ENCODE measurements at regions not wholly inside any gene's neighbourhood (a gene's known extent, or its start where the extent isn't known, plus 50 kb on each side); places are given as distances from the start of the nearest gene placed in this dataset.
A peak's percentile ranks its signal among the peaks of the same experiment; 100 is the strongest.

DNA sequence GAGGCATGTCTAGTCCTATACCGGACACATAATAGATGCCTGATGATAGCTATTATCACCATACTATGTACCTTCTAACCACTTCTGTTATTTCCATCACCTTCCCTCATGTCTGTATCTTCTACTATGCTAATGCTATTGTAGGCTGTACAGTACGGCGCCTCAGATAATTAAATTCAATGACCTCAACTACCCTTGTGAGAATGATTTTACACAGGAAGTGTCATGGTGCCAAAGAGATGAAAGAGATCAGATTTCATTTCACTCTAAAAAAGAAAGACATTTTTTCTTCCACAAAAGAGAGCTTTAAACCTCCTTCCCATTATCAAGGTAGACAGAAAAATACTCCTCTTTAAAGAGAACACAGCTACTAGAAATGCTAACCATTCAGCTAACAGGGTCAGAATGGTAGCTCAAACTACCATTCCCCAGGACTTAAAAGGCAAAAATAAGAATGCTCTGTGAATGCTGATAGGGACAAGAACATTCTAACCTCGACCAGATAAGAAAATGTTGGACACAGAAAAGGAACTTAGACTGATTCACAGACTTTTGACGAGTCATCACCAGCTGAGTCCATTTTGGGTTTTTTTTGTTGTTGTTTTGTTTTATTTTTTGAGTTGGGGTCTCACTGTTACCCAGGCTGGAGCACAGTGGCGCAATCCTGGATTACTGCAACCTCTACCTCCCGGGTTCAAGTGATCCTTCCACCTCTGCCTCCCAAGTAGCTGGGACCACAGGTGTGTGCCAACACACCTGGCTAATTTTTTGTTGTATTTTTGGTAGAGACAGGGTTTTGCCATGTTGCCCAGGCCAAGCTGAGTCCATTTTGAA lies 99.2 kb upstream of the RAPGEF2 start:
- TF ChIP-seq, protein P1, sequence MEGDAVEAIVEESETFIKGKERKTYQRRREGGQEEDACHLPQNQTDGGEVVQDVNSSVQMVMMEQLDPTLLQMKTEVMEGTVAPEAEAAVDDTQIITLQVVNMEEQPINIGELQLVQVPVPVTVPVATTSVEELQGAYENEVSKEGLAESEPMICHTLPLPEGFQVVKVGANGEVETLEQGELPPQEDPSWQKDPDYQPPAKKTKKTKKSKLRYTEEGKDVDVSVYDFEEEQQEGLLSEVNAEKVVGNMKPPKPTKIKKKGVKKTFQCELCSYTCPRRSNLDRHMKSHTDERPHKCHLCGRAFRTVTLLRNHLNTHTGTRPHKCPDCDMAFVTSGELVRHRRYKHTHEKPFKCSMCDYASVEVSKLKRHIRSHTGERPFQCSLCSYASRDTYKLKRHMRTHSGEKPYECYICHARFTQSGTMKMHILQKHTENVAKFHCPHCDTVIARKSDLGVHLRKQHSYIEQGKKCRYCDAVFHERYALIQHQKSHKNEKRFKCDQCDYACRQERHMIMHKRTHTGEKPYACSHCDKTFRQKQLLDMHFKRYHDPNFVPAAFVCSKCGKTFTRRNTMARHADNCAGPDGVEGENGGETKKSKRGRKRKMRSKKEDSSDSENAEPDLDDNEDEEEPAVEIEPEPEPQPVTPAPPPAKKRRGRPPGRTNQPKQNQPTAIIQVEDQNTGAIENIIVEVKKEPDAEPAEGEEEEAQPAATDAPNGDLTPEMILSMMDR (IDR thresholded peaks at IDR 0.05; ENCODE audit: control insufficient read depth, extremely low read depth, insufficient read depth): no peak
- H3K4me3 ChIP-seq (ENCODE audit: low read depth, low read length): no peak overlapping the region
- DNase-seq (ENCODE audit: low read depth): no peak

DNA sequence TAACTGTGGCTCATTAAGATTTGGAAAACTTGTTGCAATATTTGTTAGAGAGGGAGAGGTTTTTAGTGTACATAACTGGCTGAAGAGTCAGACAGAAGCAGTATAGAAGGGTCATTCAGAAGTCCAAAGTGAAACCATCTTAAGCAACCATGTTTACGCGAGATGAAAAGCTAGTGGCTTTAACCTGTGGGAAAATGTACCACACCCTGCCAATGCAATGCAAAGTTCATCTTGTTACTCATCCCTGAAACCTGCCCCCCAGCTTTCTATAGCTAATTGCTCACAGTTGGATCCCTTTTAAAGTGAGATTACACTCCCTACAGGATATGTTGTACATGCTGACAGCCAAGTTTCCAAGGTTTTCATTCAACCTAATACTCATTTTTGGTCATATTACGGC lies 96.7 kb upstream of the RAPGEF2 start:
- no peak for DNase-seq (ENCODE audit: low read depth)
- TF ChIP-seq, protein P1 (IDR thresholded peaks at IDR 0.05; ENCODE audit: control insufficient read depth, extremely low read depth, insufficient read depth): no peak
- no peak overlapping the region for H3K4me3 ChIP-seq (ENCODE audit: low read depth, low read length)

DNA sequence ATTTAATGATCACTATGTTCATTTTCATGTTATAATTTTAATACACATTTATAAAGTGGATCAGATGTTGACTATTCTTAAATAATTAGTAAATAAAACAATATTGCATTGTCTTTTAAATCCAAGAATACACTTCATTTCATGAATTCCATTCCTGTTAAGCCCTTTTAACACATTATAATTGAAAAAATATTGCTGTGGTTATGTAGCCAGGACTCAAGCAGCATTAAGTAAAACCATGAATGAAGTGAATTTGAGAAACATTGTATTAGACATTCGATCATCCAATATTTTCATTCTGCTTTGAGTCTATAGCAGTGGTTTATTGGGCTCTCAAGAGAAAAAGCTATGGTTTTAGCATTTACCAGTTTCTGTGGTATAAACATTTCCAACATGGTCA lies 94.2 kb upstream of the RAPGEF2 start:
- TF ChIP-seq, protein P1 (IDR thresholded peaks at IDR 0.05; ENCODE audit: control insufficient read depth, extremely low read depth, insufficient read depth): no peak
- DNase-seq (ENCODE audit: low read depth): no peak
- H3K4me3 ChIP-seq (ENCODE audit: low read depth, low read length): no peak overlapping the region

DNA sequence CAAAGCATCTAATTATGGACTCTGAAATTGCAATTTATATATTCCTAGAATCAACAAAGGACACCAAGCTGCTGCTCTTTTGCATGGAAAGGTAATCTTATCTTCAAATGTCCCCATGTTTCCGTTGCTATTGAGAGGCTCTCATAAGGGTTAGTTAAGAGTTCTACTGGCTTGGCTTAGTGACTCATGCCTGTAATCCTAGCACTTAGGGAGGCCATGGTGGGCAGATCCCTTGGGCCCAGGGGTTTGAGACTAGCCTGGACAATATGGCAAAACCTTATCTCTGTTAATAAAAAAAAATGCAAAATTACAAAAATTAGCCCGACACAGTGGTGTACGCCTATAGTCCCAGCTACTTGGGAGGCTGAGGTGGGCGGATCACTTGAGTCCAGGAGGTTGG lies 93.4 kb upstream of the RAPGEF2 start:
- no peak overlapping the region for H3K4me3 ChIP-seq (ENCODE audit: low read depth, low read length)
- DNase-seq (ENCODE audit: low read depth): no peak
- TF ChIP-seq, protein P1 (IDR thresholded peaks at IDR 0.05; ENCODE audit: control insufficient read depth, extremely low read depth, insufficient read depth): no peak

DNA sequence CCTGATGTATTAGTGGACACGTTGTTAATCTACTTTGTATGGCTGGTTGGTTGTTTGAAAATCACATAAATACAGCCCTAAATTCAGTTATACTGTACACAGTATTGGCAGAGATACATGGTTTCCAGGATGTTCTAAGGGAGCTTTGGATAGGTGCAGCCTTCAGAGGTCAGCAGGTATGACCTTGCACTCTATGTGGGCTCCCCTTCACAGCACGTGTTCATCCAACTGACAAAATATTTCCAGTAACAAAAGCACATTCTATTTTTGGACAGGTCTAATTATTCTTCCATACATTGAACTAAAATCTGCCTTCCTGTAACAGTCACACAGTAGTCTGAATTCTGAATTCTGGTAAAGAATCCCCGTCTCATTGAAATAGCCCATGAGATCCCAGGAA lies 92.8 kb upstream of the RAPGEF2 start:
- no peak overlapping the region for H3K4me3 ChIP-seq (ENCODE audit: low read depth, low read length)
- TF ChIP-seq, protein P1 (IDR thresholded peaks at IDR 0.05; ENCODE audit: control insufficient read depth, extremely low read depth, insufficient read depth): no peak
- no peak for DNase-seq (ENCODE audit: low read depth)

DNA sequence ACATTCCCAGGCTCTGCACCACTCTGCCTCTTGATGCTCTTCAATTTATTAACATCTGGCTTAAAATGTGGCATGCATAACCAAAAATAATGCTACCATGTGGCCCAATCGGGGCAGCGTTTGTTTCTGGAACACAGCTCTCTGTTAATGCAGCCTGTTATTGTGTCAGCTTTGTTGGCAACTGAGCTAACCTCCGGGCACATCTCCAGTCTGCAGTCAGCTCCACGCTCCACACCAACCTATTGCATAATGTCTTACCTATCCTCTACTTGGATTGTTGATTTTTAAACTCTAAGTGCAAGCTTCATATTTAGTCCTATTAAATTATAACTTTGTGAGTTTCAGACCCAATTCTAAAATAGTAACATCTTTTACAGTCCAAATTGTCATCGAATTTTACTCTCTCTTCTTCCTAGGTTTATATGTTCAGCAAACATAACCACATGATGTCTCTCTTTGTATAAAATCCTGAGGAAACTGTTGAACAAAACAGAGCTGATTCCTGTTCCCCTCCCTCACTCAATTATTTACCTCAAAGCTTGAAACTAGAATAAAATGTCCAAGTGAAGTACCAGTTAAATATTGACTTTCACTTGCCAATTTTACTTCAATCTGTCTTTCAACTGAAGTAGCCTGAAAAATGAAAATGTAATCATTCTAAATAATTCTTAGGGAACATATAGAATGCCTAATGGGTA lies 92.2 kb upstream of the RAPGEF2 start:
- H3K4me3 ChIP-seq (ENCODE audit: low read depth, low read length): no peak overlapping the region
- TF ChIP-seq, protein P1 (IDR thresholded peaks at IDR 0.05; ENCODE audit: control insufficient read depth, extremely low read depth, insufficient read depth): no peak
- peak; percentile 79 for DNase-seq (ENCODE audit: low read depth)

Measured in LNCaP clone FGC (cell line).